Natural killer cell treated with Interleukin-12 subunit alpha and Interleukin-12 subunit beta and Interleukin-15 and Interleukin-18, amount 100 ng/mL, for 72 hours (primary cell): ENCODE measurements at regions not wholly inside any gene's neighbourhood (a gene's known extent, or its start where the extent isn't known, plus 50 kb on each side); places are given as distances from the start of the nearest gene placed in this dataset.
A peak's percentile ranks its signal among the peaks of the same experiment; 100 is the strongest.

Experiments
- ATAC-seq, 2 donors: fragments of 150-1000 bp; cut with Tn5 transposase in 1 of 2; sonication (Bioruptor Pico), chemical (Tn5 transposase) in 1 of 2; 2 replicates each; pipeline ENCODE4 v1.10.0; 2021
- DNase-seq: peaks from one replicate; pipeline ENCODE4 v3.0.0; 2022; ENCODE audit warnings: low spot score
- H3K27ac Mint-ChIP-seq, 2 donors: 1 replicate in 1 of 2; 2 replicates in 1 of 2; pipeline ENCODE4 v1.8.0; 2022; ENCODE audit warnings: mixed read lengths in 2 of 2, mild to moderate bottlenecking in 1 of 2, moderate library complexity in 1 of 2
- H3K27me3 Mint-ChIP-seq, 2 donors: 1 replicate in 1 of 2; 2 replicates in 1 of 2; pipeline ENCODE4 v1.8.0; 2022; ENCODE audit warnings: mixed read lengths in 2 of 2
- H3K36me3 Mint-ChIP-seq: one replicate; pipeline ENCODE4 v1.8.0; 2022; ENCODE audit warnings: mixed read lengths
- H3K4me1 Mint-ChIP-seq, 2 donors: 1 replicate in 1 of 2; 2 replicates in 1 of 2; pipeline ENCODE4 v1.8.0; 2022; ENCODE audit warnings: low read depth in 2 of 2, mixed read lengths in 2 of 2, mild to moderate bottlenecking in 1 of 2
- H3K4me3 Mint-ChIP-seq: one replicate; pipeline ENCODE4 v1.8.0; 2022; ENCODE audit warnings: mixed read lengths
- H3K9me3 Mint-ChIP-seq: 2 replicates; pipeline ENCODE4 v1.8.0; 2022; ENCODE audit warnings: mixed read lengths

GRCh38 chr12:30840715-30841114, 85.8 kb upstream of the TSPAN11 start:
- Mint-ChIP-seq H3K36me3 (no peaks in the 10 kb centered on the region), H3K4me1 (peaks cover 0 to 6% of the 10 kb centered on the region in 2 donors), H3K4me3 (no peak overlapping the region), H3K27me3 (peaks cover 16 to 34% of the 10 kb centered on the region in 2 donors), H3K9me3 (no peaks in the 10 kb centered on the region), H3K27ac (no peak overlapping the region)
- DNase-seq (no peak), ATAC-seq (no peak)

- H3K4me1 Mint-ChIP-seq = peaks cover 0 to 6% of the 10 kb centered on the region in 2 donors
- H3K9me3 Mint-ChIP-seq = no peaks in the 10 kb centered on the region
- H3K4me3 Mint-ChIP-seq = no peak overlapping the region
- DNase-seq (no peak), ATAC-seq (no peak)
- H3K36me3 Mint-ChIP-seq = no peaks in the 10 kb centered on the region
- H3K27me3 Mint-ChIP-seq = peaks cover 22 to 40% of the 10 kb centered on the region in 2 donors
- H3K27ac Mint-ChIP-seq = no peak overlapping the region
These were observed 85.0 kb upstream of the CAPRIN2 start for GRCh38 chr12:30839643-30840220.

- ATAC-seq (no peak), DNase-seq (no peak)
- Mint-ChIP-seq H3K27ac (no peak overlapping the region), H3K36me3 (no peaks in the 10 kb centered on the region), H3K27me3 (peaks cover 19 to 45% of the 10 kb centered on the region in 2 donors), H3K9me3 (no peaks in the 10 kb centered on the region), H3K4me3 (no peak overlapping the region), H3K4me1 (no peaks in the 10 kb centered on the region)
These were observed 82.8 kb upstream of the CAPRIN2 start for GRCh38 chr12:30837595-30837994.

- no peaks in the 10 kb centered on the region for H3K4me1 Mint-ChIP-seq
- no peaks in the 10 kb centered on the region for H3K36me3 Mint-ChIP-seq
- H3K27ac Mint-ChIP-seq = no peak overlapping the region
- DNase-seq (no peak), ATAC-seq (no peak)
- H3K4me3 Mint-ChIP-seq = no peak overlapping the region
- H3K27me3 Mint-ChIP-seq = peaks cover 23 to 37% of the 10 kb centered on the region in 2 donors
- H3K9me3 Mint-ChIP-seq = no peaks in the 10 kb centered on the region
These were observed 82.1 kb upstream of the CAPRIN2 start for GRCh38 chr12:30836656-30837445.

- no peak for ATAC-seq
- H3K36me3 Mint-ChIP-seq = no peaks in the 10 kb centered on the region
- no peak overlapping the region for H3K27ac Mint-ChIP-seq
- H3K27me3 Mint-ChIP-seq = peaks cover 28 to 38% of the 10 kb centered on the region in 2 donors
- no peak for DNase-seq
- H3K4me1 Mint-ChIP-seq = no peaks in the 10 kb centered on the region
- H3K9me3 Mint-ChIP-seq = no peaks in the 10 kb centered on the region
- no peak overlapping the region for H3K4me3 Mint-ChIP-seq
These were observed 80.5 kb upstream of the CAPRIN2 start for GRCh38 chr12:30835216-30835615.

GRCh38 chr12:30830751-30831150, 76.0 kb upstream of the CAPRIN2 start:
- Mint-ChIP-seq H3K4me3 (no peak overlapping the region), H3K4me1 (no peaks in the 10 kb centered on the region), H3K27ac (no peak overlapping the region), H3K27me3 (peaks cover 27 to 32% of the 10 kb centered on the region in 2 donors), H3K36me3 (no peaks in the 10 kb centered on the region), H3K9me3 (no peaks in the 10 kb centered on the region)
- DNase-seq = no peak
- ATAC-seq = no peak

- Mint-ChIP-seq H3K4me1 (no peaks in the 10 kb centered on the region), H3K36me3 (no peaks in the 10 kb centered on the region), H3K27me3 (peaks cover 22 to 26% of the 10 kb centered on the region in 2 donors), H3K27ac (no peak overlapping the region), H3K9me3 (no peaks in the 10 kb centered on the region), H3K4me3 (no peak overlapping the region)
- no peak for ATAC-seq
- no peak for DNase-seq
These were observed 75.1 kb upstream of the CAPRIN2 start for GRCh38 chr12:30829876-30830275.

GRCh38 chr12:30828686-30829085, 73.9 kb upstream of the CAPRIN2 start:
- Mint-ChIP-seq H3K4me1 (peaks cover 5 to 8% of the 10 kb centered on the region in 2 donors), H3K36me3 (no peaks in the 10 kb centered on the region), H3K27ac (no peak overlapping the region), H3K9me3 (no peaks in the 10 kb centered on the region), H3K4me3 (no peak overlapping the region), H3K27me3 (peaks cover 27 to 34% of the 10 kb centered on the region in 2 donors)
- DNase-seq (no peak), ATAC-seq (no peak)

- H3K4me3 Mint-ChIP-seq = no peak overlapping the region
These were observed 72.6 kb upstream of the CAPRIN2 start for GRCh38 chr12:30827101-30828066.

GRCh38 chr12:30826276-30826675, 71.5 kb upstream of the CAPRIN2 start:
- Mint-ChIP-seq H3K9me3 (no peaks in the 10 kb centered on the region), H3K36me3 (no peaks in the 10 kb centered on the region), H3K27ac (no peak overlapping the region), H3K4me3 (no peak overlapping the region), H3K27me3 (peaks cover 34% of the 10 kb centered on the region in 2 donors), H3K4me1 (peaks cover 18 to 20% of the 10 kb centered on the region in 2 donors)
- no peak for ATAC-seq
- DNase-seq = no peak

More at GRCh38 chr12:30827101-30828066, 72.6 kb upstream of the CAPRIN2 start:
- H3K4me1 Mint-ChIP-seq = peaks cover 10 to 17% of the 10 kb centered on the region in 2 donors
- no peak for DNase-seq
- H3K36me3 Mint-ChIP-seq = no peaks in the 10 kb centered on the region
- H3K27ac Mint-ChIP-seq = no peak overlapping the region
- H3K9me3 Mint-ChIP-seq = no peaks in the 10 kb centered on the region
- H3K27me3 Mint-ChIP-seq = peaks cover 27 to 38% of the 10 kb centered on the region in 2 donors
- no peak for ATAC-seq

- H3K27ac Mint-ChIP-seq = no peak overlapping the region
- H3K27me3 Mint-ChIP-seq = peaks cover 38 to 41% of the 10 kb centered on the region in 2 donors
- no peak for ATAC-seq
- peaks cover 18 to 20% of the 10 kb centered on the region in 2 donors for H3K4me1 Mint-ChIP-seq
- H3K36me3 Mint-ChIP-seq = no peaks in the 10 kb centered on the region
- no peaks in the 10 kb centered on the region for H3K9me3 Mint-ChIP-seq
- H3K4me3 Mint-ChIP-seq = no peak overlapping the region
- DNase-seq = peak; percentile 42
These were observed 70.6 kb upstream of the CAPRIN2 start for GRCh38 chr12:30825341-30825740.

- peaks cover 18 to 20% of the 10 kb centered on the region in 2 donors for H3K4me1 Mint-ChIP-seq
These were observed 69.6 kb upstream of the CAPRIN2 start for GRCh38 chr12:30824311-30824710.

GRCh38 chr12:30823764-30824163, 69.0 kb upstream of the CAPRIN2 start:
- H3K9me3 Mint-ChIP-seq = no peaks in the 10 kb centered on the region
- peaks cover 31 to 43% of the 10 kb centered on the region in 2 donors for H3K27me3 Mint-ChIP-seq
- ATAC-seq (no peak), DNase-seq (no peak)
- H3K4me1 Mint-ChIP-seq = peaks cover 18 to 20% of the 10 kb centered on the region in 2 donors
- peak overlapping the region; percentile 75 for H3K4me3 Mint-ChIP-seq
- no peaks in the 10 kb centered on the region for H3K36me3 Mint-ChIP-seq
- H3K27ac Mint-ChIP-seq = no peak overlapping the region

More at GRCh38 chr12:30824311-30824710, 69.6 kb upstream of the CAPRIN2 start:
- H3K4me3 Mint-ChIP-seq = peak overlapping the region; percentile 75
- H3K36me3 Mint-ChIP-seq = no peaks in the 10 kb centered on the region
- H3K27ac Mint-ChIP-seq = no peak overlapping the region
- peaks cover 33 to 41% of the 10 kb centered on the region in 2 donors for H3K27me3 Mint-ChIP-seq
- ATAC-seq = no peak
- no peaks in the 10 kb centered on the region for H3K9me3 Mint-ChIP-seq
- no peak for DNase-seq
